ENCODE measurements at regions not wholly inside any gene's neighbourhood (a gene's known extent, or its start where the extent isn't known, plus 50 kb on each side); places are given as distances from the start of the nearest gene placed in this dataset.

- no peaks in the 10 kb centered on the region for H3K9me3 ChIP-seq
- no peak overlapping the region for H3K4me3 ChIP-seq
- TF ChIP-seq CTCF (IDR thresholded peaks at IDR 0.05 in 8 of 11, conservative IDR thresholded peaks at IDR 0.05 in 3 of 11) (no peak), POLR2A (IDR thresholded peaks at IDR 0.05) (no peak), POLR2AphosphoS5 (IDR thresholded peaks at IDR 0.05) (no peak)
- DNase-seq = no peak
- H3K27me3 ChIP-seq (replicated peaks in 1 of 7) = peaks cover 0 to 18% (median 0%) of the 10 kb centered on the region in 7 donors
- H3K27ac ChIP-seq = no peak overlapping the region
- H3K36me3 ChIP-seq = no peaks in the 10 kb centered on the region
- intact Hi-C loops (cut with DNase I; ENCODE audit: low total_unique reads) = no loop called here
- WGBS, 5 donors = 79 to 87% (median 85%) methylated on average over 8 of the region's 8 CpGs
- no peaks in the 10 kb centered on the region for H3K4me1 ChIP-seq
These were observed 535.8 kb downstream of the FUT8 start for GRCh38 chr14:65948302-65948701.

GRCh38 chr14:65949711-65950516, 536.3 kb upstream of the CCDC196 start:
- no peak for DNase-seq
- H3K4me1 ChIP-seq = no peaks in the 10 kb centered on the region
- no peaks in the 10 kb centered on the region for H3K36me3 ChIP-seq
- H3K9me3 ChIP-seq = no peaks in the 10 kb centered on the region
- H3K27me3 ChIP-seq (replicated peaks in 1 of 7) = peaks cover 0 to 18% (median 0%) of the 10 kb centered on the region in 7 donors
- 37 to 56% (median 41%) methylated on average over 4 of the region's 4 CpGs for whole genome bisulfite sequencing, 5 donors
- TF ChIP-seq POLR2AphosphoS5 (IDR thresholded peaks at IDR 0.05) (no peak), CTCF (IDR thresholded peaks at IDR 0.05 in 8 of 11, conservative IDR thresholded peaks at IDR 0.05 in 3 of 11) (no peak), POLR2A (IDR thresholded peaks at IDR 0.05) (no peak)
- no peak overlapping the region for H3K27ac ChIP-seq
- intact Hi-C loops (cut with DNase I; ENCODE audit: low total_unique reads) = loop anchor here (10.0 kb wide), 1 partner anchor 535 kb away; the partner anchor contains the start of gene FUT8
- H3K4me3 ChIP-seq = no peak overlapping the region

- WGBS, 5 donors = 83 to 100% (median 96%) methylated on average over 2 of the region's 2 CpGs
- DNase-seq = no peak
- Histone ChIP-seq H3K27ac (no peak overlapping the region), H3K4me3 (no peak overlapping the region), H3K9me3 (no peaks in the 10 kb centered on the region), H3K4me1 (peaks cover 5 to 25% (median 10%) of the 10 kb centered on the region in 6 donors), H3K36me3 (no peaks in the 10 kb centered on the region), H3K27me3 (replicated peaks in 1 of 7) (no peaks in the 10 kb centered on the region)
- TF ChIP-seq POLR2A (IDR thresholded peaks at IDR 0.05) (no peak), POLR2AphosphoS5 (IDR thresholded peaks at IDR 0.05) (no peak), CTCF (IDR thresholded peaks at IDR 0.05 in 8 of 11, conservative IDR thresholded peaks at IDR 0.05 in 3 of 11) (no peak)
- intact Hi-C loops (cut with DNase I; ENCODE audit: low total_unique reads) = loop anchor here (5.0 to 10.0 kb wide), 2 partner anchors 540 to 788 kb away; partner anchors contain the start of gene FUT8
These were observed 531.2 kb upstream of the CCDC196 start for GRCh38 chr14:65954942-65955341.

GRCh38 chr14:65957631-65958205, 528.5 kb upstream of the CCDC196 start:
- WGBS, 5 donors = 75 to 85% (median 82%) methylated on average over 8 of the region's 8 CpGs
- TF ChIP-seq CTCF (IDR thresholded peaks at IDR 0.05 in 8 of 11, conservative IDR thresholded peaks at IDR 0.05 in 3 of 11) = no peak
- TF ChIP-seq POLR2A (IDR thresholded peaks at IDR 0.05) = no peak
- TF ChIP-seq POLR2AphosphoS5 (IDR thresholded peaks at IDR 0.05) = no peak
- Histone ChIP-seq H3K36me3 (no peaks in the 10 kb centered on the region), H3K27me3 (replicated peaks in 1 of 7) (peaks cover 0 to 6% (median 0%) of the 10 kb centered on the region in 7 donors), H3K4me3 (no peak overlapping the region), H3K9me3 (no peaks in the 10 kb centered on the region), H3K4me1 (peaks cover 5 to 30% (median 11%) of the 10 kb centered on the region in 6 donors), H3K27ac (no peak overlapping the region)
- intact Hi-C loops (cut with DNase I; ENCODE audit: low total_unique reads) = loop anchor here (5.0 to 10.0 kb wide), 2 partner anchors 543 to 790 kb away; partner anchors contain the start of gene FUT8
- no peak for DNase-seq
